HEK293T (cell line): ENCODE measurements at regions not wholly inside any gene's neighbourhood (a gene's known extent, or its start where the extent isn't known, plus 50 kb on each side); places are given as distances from the start of the nearest gene placed in this dataset.

Experiments
- ARNT ChIP-seq: fragments of 450-650 bp; IDR thresholded peaks from 2 replicates; pipeline ENCODE4 v1.6.1; 2017; ENCODE audit warnings: mild to moderate bottlenecking
- BHLHE40 ChIP-seq: fragments of 450-650 bp; IDR thresholded peaks from 2 replicates; pipeline ENCODE4 v1.6.1; 2016; ENCODE audit warnings: mild to moderate bottlenecking, moderate library complexity, borderline replicate concordance
- CTBP1 ChIP-seq: fragments of 450-650 bp; IDR thresholded peaks from 2 replicates; pipeline ENCODE4 v1.6.1; 2016; ENCODE audit warnings: borderline replicate concordance
- ELF4 ChIP-seq: fragments of 450-650 bp; IDR thresholded peaks from 2 replicates; pipeline ENCODE4 v1.6.1; 2017; ENCODE audit warnings: antibody characterized with exemption
- FOXA1 ChIP-seq: fragments of 450-650 bp; IDR thresholded peaks from 2 replicates; pipeline ENCODE4 v1.6.1; 2016; ENCODE audit warnings: mild to moderate bottlenecking
- FOXK2 ChIP-seq: fragments of 450-650 bp; IDR thresholded peaks from 2 replicates; pipeline ENCODE4 v1.6.1; 2016; ENCODE audit warnings: mild to moderate bottlenecking
- FOXM1 ChIP-seq: fragments of 450-650 bp; IDR thresholded peaks from 2 replicates; pipeline ENCODE4 v1.6.1; 2017; ENCODE audit warnings: mild to moderate bottlenecking, borderline replicate concordance
- NFRKB ChIP-seq: fragments of 450-650 bp; IDR thresholded peaks from 2 replicates; pipeline ENCODE4 v1.6.1; 2016; ENCODE audit warnings: mild to moderate bottlenecking, moderate library complexity
- SP1 ChIP-seq: fragments of 450-650 bp; IDR thresholded peaks from 2 replicates; pipeline ENCODE4 v1.6.1; 2017
- SUZ12 ChIP-seq: fragments of 450-650 bp; IDR thresholded peaks from 2 replicates; pipeline ENCODE4 v1.6.1; 2016; ENCODE audit warnings: mild to moderate bottlenecking
- TF ChIP-seq, protein P1 (sequence below): fragments of 450-650 bp; IDR thresholded peaks from 2 replicates; pipeline ENCODE4 v1.6.1; 2016

DNA sequence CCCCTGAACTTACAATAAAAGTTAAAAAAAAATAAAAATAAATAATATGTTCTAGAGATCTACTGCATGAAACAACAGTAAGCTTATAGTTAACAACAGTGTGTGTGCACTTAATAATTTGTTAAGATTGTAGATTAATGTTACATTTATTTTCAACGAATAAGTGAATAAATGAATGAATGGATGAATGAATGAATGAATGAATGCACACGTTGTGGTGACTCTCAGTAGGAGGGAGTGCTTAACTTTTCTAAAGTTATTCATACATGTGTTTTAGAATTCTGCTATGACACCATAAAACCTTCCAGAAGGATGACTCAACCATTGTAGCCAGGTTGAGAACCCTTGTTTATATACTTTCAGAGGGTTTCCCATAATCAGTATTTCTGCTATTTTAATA lies 1269.4 kb upstream of the CDH6 start:
- TF ChIP-seq SP1 (no peak), NFRKB (no peak), FOXA1 (no peak), FOXK2 (no peak), FOXM1 (no peak), CTBP1 (no peak), BHLHE40 (no peak), ELF4 (no peak), SUZ12 (no peak), ARNT (no peak)
- TF ChIP-seq, protein P1, sequence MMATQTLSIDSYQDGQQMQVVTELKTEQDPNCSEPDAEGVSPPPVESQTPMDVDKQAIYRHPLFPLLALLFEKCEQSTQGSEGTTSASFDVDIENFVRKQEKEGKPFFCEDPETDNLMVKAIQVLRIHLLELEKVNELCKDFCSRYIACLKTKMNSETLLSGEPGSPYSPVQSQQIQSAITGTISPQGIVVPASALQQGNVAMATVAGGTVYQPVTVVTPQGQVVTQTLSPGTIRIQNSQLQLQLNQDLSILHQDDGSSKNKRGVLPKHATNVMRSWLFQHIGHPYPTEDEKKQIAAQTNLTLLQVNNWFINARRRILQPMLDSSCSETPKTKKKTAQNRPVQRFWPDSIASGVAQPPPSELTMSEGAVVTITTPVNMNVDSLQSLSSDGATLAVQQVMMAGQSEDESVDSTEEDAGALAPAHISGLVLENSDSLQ, result no peak
